ENCODE measurements at regions not wholly inside any gene's neighbourhood (a gene's known extent, or its start where the extent isn't known, plus 50 kb on each side); places are given as distances from the start of the nearest gene placed in this dataset.
"Not testable (repeated sequence)": the region's sequence is repeated elsewhere in the genome, so short reads cannot be mapped to it uniquely, and the experiment has no call there.

- TF ChIP-seq, protein P1, sequence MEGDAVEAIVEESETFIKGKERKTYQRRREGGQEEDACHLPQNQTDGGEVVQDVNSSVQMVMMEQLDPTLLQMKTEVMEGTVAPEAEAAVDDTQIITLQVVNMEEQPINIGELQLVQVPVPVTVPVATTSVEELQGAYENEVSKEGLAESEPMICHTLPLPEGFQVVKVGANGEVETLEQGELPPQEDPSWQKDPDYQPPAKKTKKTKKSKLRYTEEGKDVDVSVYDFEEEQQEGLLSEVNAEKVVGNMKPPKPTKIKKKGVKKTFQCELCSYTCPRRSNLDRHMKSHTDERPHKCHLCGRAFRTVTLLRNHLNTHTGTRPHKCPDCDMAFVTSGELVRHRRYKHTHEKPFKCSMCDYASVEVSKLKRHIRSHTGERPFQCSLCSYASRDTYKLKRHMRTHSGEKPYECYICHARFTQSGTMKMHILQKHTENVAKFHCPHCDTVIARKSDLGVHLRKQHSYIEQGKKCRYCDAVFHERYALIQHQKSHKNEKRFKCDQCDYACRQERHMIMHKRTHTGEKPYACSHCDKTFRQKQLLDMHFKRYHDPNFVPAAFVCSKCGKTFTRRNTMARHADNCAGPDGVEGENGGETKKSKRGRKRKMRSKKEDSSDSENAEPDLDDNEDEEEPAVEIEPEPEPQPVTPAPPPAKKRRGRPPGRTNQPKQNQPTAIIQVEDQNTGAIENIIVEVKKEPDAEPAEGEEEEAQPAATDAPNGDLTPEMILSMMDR (IDR thresholded peaks at IDR 0.05; ENCODE audit: low read depth, low read length, poor library complexity, severe bottlenecking): not testable (repeated sequence)
- not testable (repeated sequence) for TF ChIP-seq EZH2phosphoT487 (IDR thresholded peaks at IDR 0.05; ENCODE audit: borderline replicate concordance, low read length)
Measured at GRCh38 chr12:31183107-31183506, 109.4 kb downstream of the DDX11 start.

All from DOHH2 (cell line).